Kidney glomerular epithelial cell (primary cell): ENCODE measurements at regions not wholly inside any gene's neighbourhood (a gene's known extent, or its start where the extent isn't known, plus 50 kb on each side); places are given as distances from the start of the nearest gene placed in this dataset.
"Not testable (repeated sequence)": the region's sequence is repeated elsewhere in the genome, so short reads cannot be mapped to it uniquely, and the experiment has no call there.

Experiments
- DNase-seq: peaks from one replicate; lab custom pipeline; 2025; lab: John Stamatoyannopoulos, UW

DNA sequence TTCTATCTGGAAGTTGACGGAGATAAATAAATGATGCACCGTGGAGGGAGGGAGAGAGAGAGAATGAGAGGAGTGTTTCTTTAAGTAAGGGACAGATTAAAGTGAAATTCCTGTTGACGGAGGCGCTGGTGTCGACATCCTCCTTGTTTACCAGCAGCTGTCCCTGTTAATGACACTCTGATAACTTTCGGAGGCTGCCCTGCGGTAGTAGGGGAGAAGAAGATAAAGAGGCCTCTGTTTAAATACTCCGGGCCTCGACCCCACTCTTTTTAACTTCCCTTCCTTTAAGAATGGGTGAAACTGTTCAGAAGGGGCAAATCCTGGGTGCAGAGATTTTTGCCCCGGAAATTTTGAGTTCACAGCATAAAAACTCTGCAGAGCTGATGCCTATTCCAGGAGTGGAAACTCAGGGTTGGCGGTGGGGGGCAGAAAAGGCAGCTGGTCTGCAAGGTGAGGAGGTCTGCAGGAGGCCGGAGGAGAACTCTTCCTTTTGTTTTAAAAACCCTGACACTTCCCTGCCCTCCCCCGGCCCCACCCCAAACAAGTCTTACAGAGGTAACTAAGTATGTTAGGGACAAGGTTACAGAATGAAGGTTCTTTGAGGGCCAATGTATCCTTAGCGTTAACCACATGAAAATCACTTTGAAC lies 276.6 kb upstream of the NR2F2 start:
- DNase-seq: no peak

DNA sequence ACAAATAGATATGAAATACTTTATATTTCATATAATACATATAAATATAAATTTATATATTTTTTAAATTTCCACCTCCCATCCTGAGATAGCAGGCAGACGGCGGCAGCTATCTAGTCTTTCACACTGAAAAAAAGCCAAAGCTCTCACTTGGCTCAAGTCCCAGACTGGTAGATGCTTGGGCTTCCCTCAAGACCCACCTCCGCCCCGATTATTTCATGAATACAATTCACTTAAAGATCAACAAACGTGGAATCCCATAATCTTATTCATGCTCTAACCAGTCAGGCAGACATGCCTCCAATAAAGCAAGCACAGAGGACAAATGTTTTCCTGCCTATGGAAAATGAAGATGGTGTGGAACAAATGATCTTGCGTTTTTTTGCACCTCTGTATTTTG lies 275.9 kb upstream of the NR2F2 start:
- DNase-seq: no peak

DNA sequence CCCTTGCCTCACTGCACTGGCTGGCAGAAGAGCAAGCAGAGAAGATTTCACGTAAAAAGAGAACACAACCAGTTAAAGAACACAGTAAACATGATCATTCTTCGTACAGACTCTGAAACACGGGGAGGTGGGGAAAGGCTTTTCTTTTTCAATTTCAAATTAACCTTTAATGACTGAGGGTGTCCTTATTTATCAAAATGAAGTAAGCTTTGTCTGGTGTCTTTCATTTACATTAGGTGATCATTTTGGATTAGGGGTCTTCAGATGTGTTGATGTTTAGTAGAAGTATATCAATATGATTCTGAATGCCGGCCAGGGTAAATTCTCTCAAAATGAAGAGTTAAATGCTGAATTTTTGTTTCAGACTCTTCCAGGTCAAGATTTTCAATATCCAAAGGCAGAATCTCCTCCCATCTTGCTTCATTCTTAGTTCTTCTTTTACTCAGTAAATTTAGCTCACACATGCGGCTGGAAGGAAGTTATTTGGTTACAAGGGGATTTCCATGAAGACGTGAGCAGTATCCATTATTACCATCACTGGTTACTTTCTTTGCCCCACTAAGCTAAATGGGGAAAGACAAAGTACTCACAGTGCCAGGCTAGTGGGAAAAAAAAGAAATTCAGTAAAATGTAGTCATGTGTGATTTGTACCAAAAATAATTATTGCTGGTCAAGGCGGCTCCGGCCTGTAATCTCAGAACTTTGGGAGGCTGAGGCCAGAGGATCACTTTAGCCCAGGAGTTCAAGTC lies 272.2 kb upstream of the NR2F2 start:
- no peak for DNase-seq

DNA sequence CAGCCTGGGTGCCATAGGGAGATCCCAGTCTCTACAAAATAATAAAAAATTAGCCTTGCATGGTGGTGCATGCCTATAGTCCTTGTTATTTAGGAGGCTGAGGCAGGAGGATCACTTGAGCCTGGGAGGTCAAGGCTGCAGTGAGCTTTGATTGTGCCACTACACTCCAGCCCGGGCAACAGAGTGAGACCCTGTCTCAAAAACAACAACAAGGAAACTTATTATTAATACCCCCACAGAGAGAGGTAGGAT lies 271.7 kb upstream of the NR2F2 start:
- DNase-seq: not testable (repeated sequence)

DNA sequence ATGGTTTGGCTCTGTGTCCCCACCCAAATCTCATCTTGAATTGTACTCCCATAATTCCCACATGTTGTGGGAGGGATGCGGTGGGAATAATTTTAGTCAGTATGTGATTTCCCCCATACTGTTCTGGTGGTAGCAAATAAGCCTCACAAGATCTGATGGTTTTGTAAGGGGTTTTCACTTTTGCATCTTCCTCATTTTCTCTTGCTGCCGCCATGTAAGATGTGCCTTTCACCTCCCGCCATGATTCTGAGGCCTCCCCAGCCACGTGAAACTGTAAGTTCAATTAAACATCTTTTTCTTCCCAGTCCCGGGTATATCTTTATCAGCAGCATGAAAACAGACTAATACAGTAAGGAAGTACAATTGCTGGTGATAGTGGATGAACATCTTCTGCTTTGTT lies 269.9 kb upstream of the NR2F2 start:
- not testable (repeated sequence) for DNase-seq

DNA sequence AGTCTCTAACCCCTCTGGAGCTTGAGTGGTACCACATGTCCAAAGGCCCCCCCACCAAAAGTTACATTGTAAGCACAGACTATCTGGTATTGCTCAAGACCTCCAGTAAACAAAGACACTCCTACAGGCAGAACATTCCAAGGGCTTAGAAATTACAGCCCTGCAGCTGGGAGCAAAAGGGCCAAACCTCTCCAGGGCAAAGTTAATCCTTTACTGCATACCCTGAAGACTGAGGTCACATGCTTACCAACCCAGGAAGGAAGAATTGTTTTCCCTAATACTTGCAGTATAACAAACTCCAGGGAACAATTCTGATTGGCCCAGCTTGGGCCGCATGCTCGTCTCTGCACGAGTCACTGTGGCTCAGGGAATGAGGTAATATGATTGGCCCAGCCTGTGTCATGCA lies 266.1 kb upstream of the NR2F2 start:
- no peak for DNase-seq

DNA sequence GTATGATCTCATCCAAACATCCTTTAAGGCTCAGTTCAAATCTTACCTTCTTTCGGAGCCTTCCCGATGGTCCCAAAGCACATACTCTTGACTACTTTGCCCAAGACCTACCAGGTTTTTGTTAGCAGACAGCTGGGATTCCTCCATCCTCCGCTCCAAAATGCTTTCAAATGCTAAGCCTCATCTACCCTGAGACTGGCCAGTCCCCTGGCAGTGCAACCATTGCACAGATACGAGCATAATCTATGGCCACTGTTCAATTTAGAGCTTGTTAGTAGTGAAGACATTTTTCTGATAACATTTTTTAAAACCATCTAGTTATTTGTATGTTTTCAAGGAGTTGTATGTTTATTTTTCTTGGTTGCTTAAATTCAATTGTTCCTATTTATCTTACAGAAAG lies 264.4 kb upstream of the NR2F2 start:
- no peak for DNase-seq

DNA sequence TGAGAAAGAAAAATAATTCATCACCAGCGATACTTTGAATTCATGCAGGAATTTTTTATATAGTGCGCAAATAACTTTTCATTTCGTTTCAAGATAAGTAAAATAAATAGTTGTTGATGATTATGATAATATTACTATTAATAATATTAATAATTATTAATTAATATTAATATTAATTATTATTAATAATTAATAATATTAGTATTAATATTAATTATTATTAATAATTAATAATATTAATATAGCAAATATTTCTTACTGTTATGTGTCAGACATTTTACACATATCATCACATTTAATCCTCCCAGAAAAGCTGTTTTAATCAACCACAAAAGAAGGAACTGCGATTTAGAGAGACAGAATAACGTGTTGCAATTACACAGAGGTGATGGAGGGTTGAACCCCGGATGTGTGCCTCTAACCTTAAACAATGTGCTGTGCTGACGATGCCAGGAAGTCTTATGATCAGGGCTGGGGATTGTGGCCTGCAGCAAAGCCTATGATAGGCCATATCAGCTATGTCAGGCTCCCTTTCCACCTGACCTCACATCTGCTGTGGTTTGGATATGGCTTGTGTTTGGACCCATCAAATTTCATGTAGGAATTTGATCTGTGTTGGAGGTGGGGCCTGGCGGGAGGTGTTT lies 263.5 kb upstream of the NR2F2 start:
- DNase-seq: no peak

DNA sequence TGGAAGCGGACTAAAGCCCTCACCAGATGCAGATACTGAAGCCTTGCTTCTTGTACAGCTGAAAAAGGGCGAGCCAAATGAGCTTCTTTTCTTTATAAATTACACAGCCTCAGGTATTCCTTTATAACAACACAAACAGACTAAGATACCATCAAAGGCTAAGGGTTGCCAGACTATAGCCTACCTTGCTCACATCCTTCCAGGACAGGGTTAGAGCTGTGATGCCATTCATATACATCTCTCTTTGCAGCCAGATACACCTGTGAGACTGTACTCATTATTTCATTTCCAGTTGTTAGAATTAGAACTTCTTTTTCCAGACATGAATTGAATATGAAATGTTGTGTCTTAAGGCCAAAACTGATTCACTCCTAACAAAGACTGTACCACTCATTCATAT lies 262.8 kb upstream of the NR2F2 start:
- DNase-seq: no peak

DNA sequence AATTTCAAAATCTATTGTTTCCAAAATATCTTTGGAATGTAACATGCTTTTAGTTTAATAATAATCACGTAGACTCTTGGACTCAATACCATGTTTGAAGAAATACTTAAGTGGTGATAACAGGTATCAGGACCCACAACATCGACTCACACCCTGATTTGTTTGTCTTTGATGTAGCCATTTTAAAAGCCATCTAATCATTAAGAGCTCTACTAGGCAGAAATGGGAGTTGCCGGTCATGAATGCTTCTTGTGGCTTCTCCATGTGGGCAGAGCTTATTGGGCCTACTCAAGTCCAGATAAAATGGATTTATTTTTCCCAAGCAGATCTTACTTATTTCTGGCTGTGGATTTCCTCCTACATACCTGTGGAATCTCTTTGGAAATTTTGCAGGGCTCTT lies 261.6 kb upstream of the NR2F2 start:
- no peak for DNase-seq

DNA sequence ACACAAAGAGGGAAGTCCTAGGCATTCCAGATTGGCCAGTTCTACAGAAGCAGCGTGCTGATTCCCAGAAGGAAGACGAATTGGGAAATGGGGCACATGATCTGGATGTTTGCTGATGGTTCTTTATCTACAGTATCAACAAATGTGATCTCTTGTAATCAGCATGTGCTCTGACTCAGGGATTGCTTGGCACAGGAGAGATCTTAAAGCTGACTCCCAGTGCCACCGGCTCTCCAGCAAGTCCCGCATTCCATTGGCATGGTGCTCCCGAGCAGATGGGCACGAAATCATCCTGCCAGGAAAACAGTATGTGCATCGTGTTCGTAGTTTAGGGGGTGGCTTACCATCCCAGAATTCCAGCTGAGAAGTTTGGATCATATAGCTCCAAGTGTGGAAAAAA lies 259.9 kb upstream of the NR2F2 start:
- DNase-seq: no peak

DNA sequence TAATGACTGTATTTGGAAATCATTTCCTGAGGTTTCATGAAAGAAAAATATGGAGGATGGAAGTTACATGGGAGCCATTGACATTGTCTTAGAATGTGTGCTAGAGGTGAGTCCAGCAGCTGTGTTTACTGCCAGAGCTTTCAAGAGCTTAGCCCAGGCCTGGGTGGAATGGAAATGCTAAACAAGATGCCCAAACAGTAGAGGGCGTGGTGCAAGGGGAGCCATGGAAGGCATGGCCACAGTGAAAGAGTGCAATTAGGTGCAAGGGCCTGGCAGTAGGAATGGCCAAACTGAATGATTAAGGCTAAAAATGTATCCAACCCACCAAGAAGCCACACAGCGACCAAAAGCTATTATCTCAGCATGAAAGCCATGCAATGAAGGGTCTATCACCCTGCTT lies 257.7 kb upstream of the NR2F2 start:
- no peak for DNase-seq

DNA sequence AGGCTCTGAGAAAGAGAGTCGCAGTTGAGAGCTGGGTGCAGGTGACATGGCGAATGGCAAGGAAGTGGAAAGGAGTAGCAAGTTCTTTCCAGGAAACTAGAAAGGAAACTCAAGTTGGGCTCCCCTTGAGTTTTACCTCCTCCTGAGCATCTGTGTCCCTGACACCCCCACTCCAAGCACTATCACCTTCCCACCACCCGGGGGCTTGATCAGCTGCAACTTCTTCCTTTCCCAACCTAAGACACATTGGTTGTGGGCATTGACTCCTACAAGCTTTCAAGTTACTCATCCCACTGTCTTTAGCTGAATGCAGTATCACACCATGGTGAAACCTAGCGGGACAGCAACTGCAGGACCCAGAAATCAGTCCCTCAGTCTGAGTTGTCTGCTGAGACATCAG lies 256.6 kb upstream of the NR2F2 start:
- no peak for DNase-seq

DNA sequence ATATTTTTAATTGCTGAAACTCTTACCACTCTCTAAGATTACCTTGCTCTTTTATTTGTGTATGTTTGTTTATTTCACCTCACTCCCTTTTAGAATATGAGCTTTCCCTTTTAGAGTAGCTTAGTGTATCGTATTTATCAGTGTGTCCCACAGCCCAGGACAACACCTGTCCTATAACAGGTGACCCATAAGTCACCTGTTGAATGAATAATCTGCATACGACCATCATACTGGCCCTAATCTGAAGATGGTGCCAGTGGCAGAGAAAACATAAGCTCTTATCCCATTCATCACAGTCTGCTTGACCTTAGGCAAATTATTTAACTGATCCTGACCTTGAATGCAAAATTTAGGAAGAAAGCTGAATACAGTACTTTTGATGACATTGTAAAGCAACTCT lies 254.6 kb upstream of the NR2F2 start:
- no peak for DNase-seq

DNA sequence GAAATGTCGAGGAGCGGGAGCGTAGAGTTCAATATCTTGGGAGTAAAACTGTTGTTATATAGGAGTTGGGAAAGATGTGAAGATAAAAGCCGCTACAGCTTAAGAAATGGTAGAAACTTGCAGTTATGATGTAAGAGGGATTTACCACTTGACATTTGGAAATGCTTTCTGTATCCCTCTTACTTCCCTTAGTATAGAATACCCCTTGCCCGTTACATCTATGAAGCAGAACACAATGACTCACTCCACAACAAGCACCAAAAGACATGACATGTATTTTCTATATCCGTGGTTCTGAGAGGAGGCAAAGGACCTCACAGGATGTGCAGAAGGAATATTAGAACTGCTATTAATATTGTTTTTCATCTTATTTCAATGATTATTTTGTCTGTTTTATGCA lies 254.2 kb upstream of the NR2F2 start:
- no peak for DNase-seq

DNA sequence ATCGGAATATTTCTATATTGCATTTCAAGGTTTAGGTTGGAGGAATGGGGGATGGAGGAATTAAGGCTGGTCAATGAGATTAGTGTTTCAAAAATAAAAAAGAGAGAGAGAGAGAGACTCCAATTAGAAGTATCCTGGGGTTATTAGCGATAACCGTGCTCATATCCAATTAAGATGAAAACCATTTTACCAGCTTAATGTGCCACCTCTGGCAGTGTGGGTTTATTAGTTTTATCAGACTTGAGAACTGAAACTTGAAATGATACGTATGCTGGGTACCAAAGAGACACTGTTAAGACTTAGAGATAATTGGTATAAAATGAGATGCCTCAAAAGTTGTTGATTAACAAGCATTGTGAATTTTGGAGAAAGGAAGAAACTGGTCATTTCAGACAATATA lies 251.5 kb upstream of the NR2F2 start:
- no peak for DNase-seq

DNA sequence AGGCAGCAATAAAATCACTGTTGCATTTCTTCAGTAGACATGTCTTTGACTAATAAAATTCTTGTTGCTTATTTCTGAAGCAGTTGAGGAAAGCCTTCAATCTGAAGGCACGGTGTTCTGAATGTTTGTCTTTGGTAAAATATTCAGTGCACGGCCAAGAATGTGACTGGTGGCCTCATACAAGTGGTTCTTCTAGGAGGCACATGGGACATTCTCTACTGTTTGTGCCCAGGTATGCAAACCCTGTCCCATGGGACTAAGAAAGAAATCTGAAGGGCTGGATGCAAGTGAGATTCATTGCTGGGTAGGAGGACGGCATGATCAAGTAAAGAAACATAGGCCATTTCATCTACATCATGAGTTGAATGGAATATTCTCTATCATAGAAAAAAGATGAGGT lies 250.6 kb upstream of the NR2F2 start:
- no peak for DNase-seq

DNA sequence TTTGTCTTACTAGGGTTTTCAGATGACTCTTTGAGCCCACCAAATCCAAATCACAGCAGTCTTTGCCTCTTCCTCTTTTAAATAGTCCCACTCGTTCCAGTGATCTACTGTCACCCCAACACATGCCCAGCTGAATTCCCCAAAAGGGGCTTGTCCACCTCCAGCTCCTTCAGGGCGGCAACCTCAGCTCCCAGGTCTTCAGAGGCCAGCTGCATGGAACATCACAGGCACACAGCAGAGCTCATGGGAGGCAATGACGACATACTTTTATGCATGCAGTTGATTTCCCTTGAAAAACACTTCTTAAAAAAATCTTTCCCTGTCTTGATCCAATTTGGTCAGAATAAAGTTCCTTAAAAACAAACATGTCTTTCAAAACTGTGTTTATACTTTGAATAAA lies 244.3 kb upstream of the NR2F2 start:
- no peak for DNase-seq

DNA sequence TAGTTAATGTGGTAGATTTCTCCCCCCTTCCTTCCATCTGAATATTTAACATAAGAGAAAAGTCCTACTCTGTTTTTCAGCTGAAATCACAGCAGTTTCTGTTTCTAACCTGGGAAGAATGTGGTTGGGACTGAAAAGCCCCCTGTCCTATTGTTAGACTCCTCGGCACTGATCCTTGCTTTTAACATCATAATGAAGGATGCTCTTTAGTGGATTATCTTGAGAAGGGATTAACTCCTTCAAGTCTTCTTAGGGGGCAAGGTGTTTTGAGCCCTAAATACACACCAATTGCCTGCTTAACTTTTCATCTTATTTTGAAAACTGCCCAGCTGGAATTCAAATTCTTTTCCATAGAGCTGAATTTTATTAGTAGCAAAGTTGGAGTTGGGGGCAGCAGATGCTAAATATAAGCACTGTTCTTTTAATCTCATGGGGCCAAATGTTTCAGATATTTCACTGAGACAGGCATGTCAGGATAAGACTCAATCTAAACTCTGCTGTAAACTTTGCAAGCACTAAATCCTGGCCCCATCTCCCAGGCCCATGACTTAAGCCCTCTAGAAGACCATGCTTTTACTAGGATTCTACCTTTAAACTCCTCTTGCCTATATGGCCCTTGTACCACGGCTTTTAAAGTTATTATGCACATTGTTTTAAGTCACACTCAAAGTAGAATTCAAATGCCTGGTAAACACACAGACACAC lies 243.2 kb upstream of the NR2F2 start:
- no peak for DNase-seq

DNA sequence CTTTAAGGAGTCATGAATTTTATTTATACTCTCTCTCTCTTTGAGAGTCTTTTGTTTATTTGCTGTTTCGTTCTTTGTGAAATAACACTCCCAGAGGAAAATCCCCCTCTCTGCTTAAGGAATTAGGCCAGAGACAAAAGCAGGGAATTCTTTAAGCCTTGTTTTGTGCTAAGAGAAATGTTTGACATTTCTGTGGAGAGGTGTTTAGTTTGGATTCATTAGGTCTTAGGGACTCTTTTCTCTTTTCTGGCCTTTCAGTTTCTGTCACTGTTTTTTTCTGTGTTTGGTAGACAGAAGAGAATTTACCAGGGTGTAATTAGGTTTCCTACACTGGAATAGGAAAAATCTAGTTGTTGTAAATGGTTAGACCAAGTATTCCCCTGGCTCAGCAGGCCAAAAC lies 241.8 kb upstream of the NR2F2 start:
- no peak for DNase-seq

DNA sequence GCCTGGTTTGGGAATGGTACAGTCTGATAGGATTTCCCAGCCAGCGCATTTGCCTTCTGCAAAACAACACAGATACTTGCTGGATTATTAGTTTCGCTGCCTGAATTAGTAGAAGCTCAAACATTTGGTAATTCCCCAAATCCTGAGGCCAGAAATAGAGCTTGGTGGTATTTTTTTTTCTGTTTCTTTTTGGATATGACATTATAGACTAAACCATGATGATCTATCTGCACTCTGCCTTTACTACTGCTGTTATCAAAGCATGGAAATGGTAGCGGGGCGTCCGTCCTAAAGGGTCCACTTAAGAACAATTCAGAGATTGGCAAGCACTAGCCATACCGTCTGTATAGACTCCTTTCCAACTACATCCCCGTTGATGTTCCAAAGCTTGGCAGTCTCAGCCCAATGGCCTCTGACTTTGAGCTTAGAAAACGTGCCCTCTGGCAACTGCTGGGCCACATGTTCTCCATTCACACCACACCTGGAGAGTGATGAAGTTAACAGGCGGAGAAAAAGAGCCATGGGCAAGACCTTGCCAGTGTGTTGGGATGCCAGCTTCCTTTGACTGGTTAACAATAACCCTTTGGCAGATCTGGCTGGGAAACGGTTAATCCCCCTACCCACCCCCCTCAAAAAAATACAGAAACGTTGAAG lies 241.0 kb upstream of the NR2F2 start:
- DNase-seq: no peak

DNA sequence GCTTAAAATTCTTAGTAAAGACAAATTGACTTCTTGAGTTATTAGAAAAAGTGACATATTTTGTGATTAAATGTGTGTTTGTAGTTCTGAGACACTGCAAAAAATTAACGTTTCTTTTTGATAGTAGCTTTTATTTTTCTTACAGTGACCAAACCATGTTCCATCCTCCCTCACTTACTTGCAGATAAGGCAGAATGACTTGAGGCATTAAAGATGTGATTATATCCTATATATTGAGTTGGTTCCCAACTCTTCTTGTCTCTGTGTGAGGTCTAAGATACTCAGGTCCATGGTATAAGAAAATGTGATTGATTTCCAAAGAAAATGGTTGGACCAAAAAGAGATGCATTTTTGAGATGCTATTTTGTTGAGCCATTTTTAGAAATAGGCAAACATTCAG lies 238.3 kb upstream of the NR2F2 start:
- no peak for DNase-seq

DNA sequence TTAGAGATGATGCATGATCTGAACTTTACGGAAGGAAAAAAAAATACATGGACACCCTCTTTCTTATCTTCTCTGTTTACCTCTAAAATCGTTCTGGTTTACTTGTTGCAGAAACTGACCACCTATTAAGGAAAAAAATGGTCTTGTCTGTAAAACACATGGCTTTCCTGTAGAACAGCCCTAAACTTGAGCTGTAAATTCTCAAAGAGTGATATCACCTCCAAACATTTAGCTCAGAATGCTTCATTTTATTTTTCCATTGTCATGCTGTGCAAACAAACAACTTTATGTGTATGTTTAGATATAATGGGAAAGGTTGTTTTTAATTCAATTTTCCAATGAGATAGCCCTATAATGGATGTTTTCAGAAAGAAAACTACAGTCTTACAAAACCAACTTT lies 237.4 kb upstream of the NR2F2 start:
- DNase-seq: no peak
